Fibroblast of lung (primary cell): ENCODE measurements at regions not wholly inside any gene's neighbourhood (a gene's known extent, or its start where the extent isn't known, plus 50 kb on each side); places are given as distances from the start of the nearest gene placed in this dataset.

Experiments used
- DNase-seq, 2 donors: peaks; one replicate each; pipeline versions ENCODE4 v3.0.0 to v3.0.0-alpha.2; 2010; ENCODE audit warnings: low read depth in 2 of 2
- H2AFZ ChIP-seq: 2 replicates; pipeline ENCODE4 v1.5.1; 2012; ENCODE audit warnings: low read length, control low read depth, inconsistent platforms
- H3K27ac ChIP-seq: 2 replicates; pipeline ENCODE4 v1.5.1; 2011; ENCODE audit warnings: low read length, control low read depth; ENCODE audit not compliant: insufficient read depth
- H3K27me3 ChIP-seq: 2 replicates; pipeline ENCODE4 v1.5.1; 2011; ENCODE audit warnings: mild to moderate bottlenecking, low read length; ENCODE audit not compliant: control insufficient read depth, insufficient read depth
- H3K36me3 ChIP-seq: 2 replicates; pipeline ENCODE4 v1.5.1; 2011; ENCODE audit warnings: low read length; ENCODE audit not compliant: control insufficient read depth, insufficient read depth
- H3K4me1 ChIP-seq: 2 replicates; pipeline ENCODE4 v1.5.1; 2011; ENCODE audit warnings: low read length; ENCODE audit not compliant: control insufficient read depth, insufficient read depth; ENCODE audit errors: extremely low read depth
- H3K4me2 ChIP-seq: 2 replicates; pipeline ENCODE4 v1.5.1; 2011; ENCODE audit warnings: low read length, control low read depth; ENCODE audit not compliant: insufficient read depth; ENCODE audit errors: extremely low read depth
- H3K4me3 ChIP-seq, 4 experiments: fragments of 200-600 bp in 1 of 4; sonication (generic) in 1 of 4; replicated peaks in 1 of 4; 2 replicates each; pipeline ENCODE4 v1.5.1; 2011 to 2016; ENCODE audit warnings: low read length in 4 of 4, low read depth in 3 of 4, mild to moderate bottlenecking in 3 of 4, control low read depth in 2 of 4, inconsistent platforms in 1 of 4, mixed read lengths in 1 of 4; ENCODE audit not compliant: insufficient read depth in 1 of 4; ENCODE audit errors: control extremely low read depth in 1 of 4
- H3K79me2 ChIP-seq: 2 replicates; pipeline ENCODE4 v1.5.1; 2012; ENCODE audit warnings: mild to moderate bottlenecking, low read length, inconsistent platforms; ENCODE audit not compliant: control insufficient read depth, insufficient read depth
- H3K9ac ChIP-seq: 2 replicates; pipeline ENCODE4 v1.5.1; 2011; ENCODE audit warnings: mild to moderate bottlenecking, low read length, control low read depth; ENCODE audit not compliant: insufficient read depth
- H3K9me3 ChIP-seq: 2 replicates; pipeline ENCODE4 v1.5.1; 2012; ENCODE audit warnings: low read depth, low read length; ENCODE audit not compliant: control insufficient read depth, insufficient read depth
- H4K20me1 ChIP-seq: 2 replicates; pipeline ENCODE4 v1.5.1; 2011; ENCODE audit warnings: low read length; ENCODE audit not compliant: control insufficient read depth, insufficient read depth; ENCODE audit errors: extremely low read depth
- EZH2 ChIP-seq: IDR thresholded peaks from 2 replicates; pipeline ENCODE4 v1.5.1; 2012; ENCODE audit warnings: low read length, control low read depth, mild to moderate bottlenecking; ENCODE audit errors: missing control alignments
- TF ChIP-seq, protein P1 (sequence below), 2 donors: IDR thresholded peaks in 1 of 2; conservative IDR thresholded peaks in 1 of 2; 1 replicate in 1 of 2; 2 replicates in 1 of 2; pipeline ENCODE4 v1.5.1; 2011 to 2012; ENCODE audit warnings: low read length in 2 of 2, control low read depth in 1 of 2, inconsistent platforms in 1 of 2, low read depth in 1 of 2, mild to moderate bottlenecking in 1 of 2

DNA sequence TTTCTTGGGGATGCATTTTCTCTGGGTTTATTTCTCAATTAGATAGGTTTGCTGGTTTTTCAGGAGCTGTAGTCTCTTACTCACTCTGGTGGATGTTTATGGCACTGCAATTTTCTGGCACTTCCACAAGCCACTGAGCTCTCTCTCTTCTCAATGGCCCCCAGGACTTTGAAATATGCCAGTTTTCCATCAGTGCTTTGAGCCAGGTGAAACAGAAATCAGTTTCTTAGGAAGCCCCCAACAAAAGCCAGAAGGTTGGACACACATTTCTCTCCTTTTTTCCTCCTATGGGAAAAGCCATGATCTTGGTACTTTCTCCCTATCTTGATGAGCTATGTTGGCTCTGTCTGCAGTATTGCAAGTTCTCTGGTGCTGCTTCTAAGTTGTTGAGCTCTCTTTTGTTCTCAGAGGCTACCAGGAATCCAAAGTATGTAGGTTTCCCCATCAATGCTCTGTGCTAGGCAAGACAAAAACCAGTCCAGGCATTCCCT, 90.7 kb upstream of the SMIM36 start:
- H3K9ac ChIP-seq = no peak overlapping the region
- no peak overlapping the region for H3K27ac ChIP-seq
- H4K20me1 ChIP-seq = no peaks in the 10 kb centered on the region
- no peaks in the 10 kb centered on the region for H3K79me2 ChIP-seq
- H3K9me3 ChIP-seq = no peaks in the 10 kb centered on the region
- no peaks in the 10 kb centered on the region for H3K4me1 ChIP-seq
- TF ChIP-seq, protein P1, sequence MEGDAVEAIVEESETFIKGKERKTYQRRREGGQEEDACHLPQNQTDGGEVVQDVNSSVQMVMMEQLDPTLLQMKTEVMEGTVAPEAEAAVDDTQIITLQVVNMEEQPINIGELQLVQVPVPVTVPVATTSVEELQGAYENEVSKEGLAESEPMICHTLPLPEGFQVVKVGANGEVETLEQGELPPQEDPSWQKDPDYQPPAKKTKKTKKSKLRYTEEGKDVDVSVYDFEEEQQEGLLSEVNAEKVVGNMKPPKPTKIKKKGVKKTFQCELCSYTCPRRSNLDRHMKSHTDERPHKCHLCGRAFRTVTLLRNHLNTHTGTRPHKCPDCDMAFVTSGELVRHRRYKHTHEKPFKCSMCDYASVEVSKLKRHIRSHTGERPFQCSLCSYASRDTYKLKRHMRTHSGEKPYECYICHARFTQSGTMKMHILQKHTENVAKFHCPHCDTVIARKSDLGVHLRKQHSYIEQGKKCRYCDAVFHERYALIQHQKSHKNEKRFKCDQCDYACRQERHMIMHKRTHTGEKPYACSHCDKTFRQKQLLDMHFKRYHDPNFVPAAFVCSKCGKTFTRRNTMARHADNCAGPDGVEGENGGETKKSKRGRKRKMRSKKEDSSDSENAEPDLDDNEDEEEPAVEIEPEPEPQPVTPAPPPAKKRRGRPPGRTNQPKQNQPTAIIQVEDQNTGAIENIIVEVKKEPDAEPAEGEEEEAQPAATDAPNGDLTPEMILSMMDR (conservative IDR thresholded peaks at IDR 0.05 in 1 of 2, IDR thresholded peaks at IDR 0.05 in 1 of 2; ENCODE audit: low read depth in 1 of 2, low read length in 2 of 2) = peak; percentile 89 to 93
- no peak for TF ChIP-seq EZH2
- peak in 1 of 2 donors; percentile 76 for DNase-seq
- no peak overlapping the region for H2AFZ ChIP-seq
- H3K36me3 ChIP-seq = no peaks in the 10 kb centered on the region
- no peaks in the 10 kb centered on the region for H3K27me3 ChIP-seq
- no peak overlapping the region for H3K4me2 ChIP-seq
- no peak overlapping the region for H3K4me3 ChIP-seq

DNA sequence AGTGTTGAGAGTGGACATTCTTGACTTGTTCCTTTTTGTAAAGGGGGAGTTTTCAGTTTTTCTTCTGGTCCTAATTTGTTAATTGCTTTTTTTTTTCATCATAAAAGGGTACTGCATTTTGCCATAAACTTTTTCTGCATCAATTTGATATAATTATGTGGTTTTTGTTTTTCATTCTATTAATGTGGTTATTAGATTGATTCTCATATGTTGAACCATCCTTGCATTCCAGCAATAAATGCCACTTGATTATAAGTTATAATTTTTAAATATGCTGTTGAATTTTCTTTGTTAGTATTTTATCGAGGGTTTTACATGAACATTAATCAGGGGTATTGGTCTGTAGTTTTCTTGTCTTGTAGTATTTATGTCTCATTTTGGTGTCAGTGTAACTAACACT, 87.2 kb upstream of the SMIM36 start:
- Histone ChIP-seq H3K9ac (no peak overlapping the region), H3K27me3 (no peaks in the 10 kb centered on the region), H3K27ac (no peak overlapping the region), H3K4me3 (no peak overlapping the region), H2AFZ (no peak overlapping the region), H4K20me1 (no peaks in the 10 kb centered on the region), H3K36me3 (no peaks in the 10 kb centered on the region), H3K79me2 (no peaks in the 10 kb centered on the region), H3K4me1 (no peaks in the 10 kb centered on the region), H3K9me3 (no peaks in the 10 kb centered on the region), H3K4me2 (no peak overlapping the region)
- peak in 1 of 2 donors; percentile 36 for DNase-seq
- TF ChIP-seq, protein P1 (conservative IDR thresholded peaks at IDR 0.05 in 1 of 2, IDR thresholded peaks at IDR 0.05 in 1 of 2; ENCODE audit: low read depth in 1 of 2, low read length in 2 of 2) = no peak
- TF ChIP-seq EZH2 = no peak

DNA sequence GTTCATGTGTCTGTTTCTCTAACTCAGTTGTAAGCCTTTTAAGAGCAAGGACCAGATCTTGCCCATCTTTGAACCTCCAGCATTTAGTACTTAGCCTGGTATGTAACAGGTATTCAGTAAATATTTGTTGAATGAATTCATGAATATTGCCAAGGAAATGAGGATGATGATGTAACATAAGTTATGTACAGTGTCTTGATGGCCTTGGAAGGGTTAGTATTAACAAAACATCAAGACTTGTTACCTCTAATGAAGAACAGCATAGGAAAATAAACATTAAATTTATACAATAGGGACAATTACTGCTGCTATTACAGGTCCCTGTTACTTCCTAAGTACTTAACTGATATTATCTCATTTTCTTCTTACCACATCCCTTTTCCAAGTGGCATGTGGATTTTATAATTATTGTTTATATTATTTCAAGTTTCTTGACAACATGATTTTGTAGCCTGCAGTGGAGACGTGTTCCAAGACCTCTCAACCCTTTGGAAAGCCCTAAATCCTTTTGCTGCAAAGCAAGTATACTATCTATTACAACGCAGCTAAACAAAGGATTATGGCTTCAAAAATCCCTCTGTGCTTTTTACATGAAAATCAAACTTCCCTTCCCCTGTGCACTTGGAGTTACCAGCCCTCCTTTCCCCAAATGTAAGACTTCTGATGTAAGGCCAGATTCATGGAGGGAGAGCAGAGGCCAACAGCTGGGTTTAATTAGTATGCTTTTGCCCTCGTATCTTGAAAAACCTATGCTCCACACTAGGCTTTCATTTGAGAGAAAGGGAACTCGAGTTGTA, 77.4 kb upstream of the SMIM36 start:
- H3K79me2 ChIP-seq = no peaks in the 10 kb centered on the region
- H3K27ac ChIP-seq = no peak overlapping the region
- no peaks in the 10 kb centered on the region for H3K36me3 ChIP-seq
- peak overlapping the region; percentile 29 for H3K4me2 ChIP-seq
- H3K27me3 ChIP-seq = no peaks in the 10 kb centered on the region
- DNase-seq = peak; percentile 47 to 75
- H3K4me1 ChIP-seq = peaks cover 10% of the 10 kb centered on the region
- no peaks in the 10 kb centered on the region for H3K9me3 ChIP-seq
- H3K4me3 ChIP-seq = no peak overlapping the region
- no peaks in the 10 kb centered on the region for H4K20me1 ChIP-seq
- no peak overlapping the region for H3K9ac ChIP-seq
- H2AFZ ChIP-seq = no peak overlapping the region
- no peak for TF ChIP-seq EZH2
- TF ChIP-seq, protein P1 (conservative IDR thresholded peaks at IDR 0.05 in 1 of 2, IDR thresholded peaks at IDR 0.05 in 1 of 2; ENCODE audit: low read depth in 1 of 2, low read length in 2 of 2) = no peak
